Endodermal cell (in vitro differentiated cells): ENCODE measurements at regions not wholly inside any gene's neighbourhood (a gene's known extent, or its start where the extent isn't known, plus 50 kb on each side); places are given as distances from the start of the nearest gene placed in this dataset.

Source experiments
- DNase-seq: peaks from one replicate; pipeline ENCODE4 v3.0.0-alpha.2; 2017
- H3K27ac ChIP-seq: 2 replicates; pipeline ENCODE4 v1.5.1; 2013; ENCODE audit warnings: mild to moderate bottlenecking, low read depth, low read length, moderate library complexity
- H3K27me3 ChIP-seq: 2 replicates; pipeline ENCODE4 v1.6.1; 2013; ENCODE audit warnings: mild to moderate bottlenecking, low read length, moderate library complexity; ENCODE audit not compliant: insufficient read depth, control insufficient read depth, poor library complexity, severe bottlenecking
- H3K36me3 ChIP-seq: 2 replicates; pipeline ENCODE4 v1.7.0; 2013; ENCODE audit warnings: mild to moderate bottlenecking, low read length, moderate library complexity; ENCODE audit not compliant: control insufficient read depth, insufficient read depth
- H3K4me1 ChIP-seq: one replicate; pipeline ENCODE4 v1.7.0; 2013; ENCODE audit warnings: low read length; ENCODE audit not compliant: control insufficient read depth, insufficient read depth
- H3K4me3 ChIP-seq: 2 replicates; pipeline ENCODE4 v1.5.1; 2013; ENCODE audit warnings: mild to moderate bottlenecking, low read length, moderate library complexity
- H3K9ac ChIP-seq: 2 replicates; pipeline ENCODE4 v1.6.1; 2013; ENCODE audit warnings: mild to moderate bottlenecking, low read length, moderate library complexity; ENCODE audit not compliant: poor library complexity, severe bottlenecking; ENCODE audit errors: extremely low read depth
- H3K9me3 ChIP-seq: 2 replicates; pipeline ENCODE4 v1.6.1; 2013; ENCODE audit warnings: mild to moderate bottlenecking, low read length, moderate library complexity; ENCODE audit not compliant: control insufficient read depth
- H3K27ac Mint-ChIP-seq: 2 replicates; pipeline ENCODE4 v1.8.0; 2020; ENCODE audit warnings: mixed read lengths
- H3K27me3 Mint-ChIP-seq: 2 replicates; pipeline ENCODE4 v1.8.0; 2021; ENCODE audit warnings: mild to moderate bottlenecking, mixed read lengths; ENCODE audit not compliant: insufficient read depth
- H3K36me3 Mint-ChIP-seq: 2 replicates; pipeline ENCODE4 v1.8.0; 2020; ENCODE audit warnings: low read depth, mixed read lengths
- H3K4me1 Mint-ChIP-seq: 2 replicates; pipeline ENCODE4 v1.8.0; 2020; ENCODE audit warnings: mixed read lengths
- H3K4me3 Mint-ChIP-seq: 2 replicates; pipeline ENCODE4 v1.8.0; 2020; ENCODE audit warnings: mild to moderate bottlenecking, moderate library complexity, mixed read lengths
- H3K9me3 Mint-ChIP-seq: 2 replicates; pipeline ENCODE4 v1.8.0; 2020; ENCODE audit warnings: mild to moderate bottlenecking, mixed read lengths
- WGBS, 2 experiments: methylation state at CpG; one replicate each; pipeline versions ENCODE4 v1.1.5 to v1.1.7; 2013; ENCODE audit warnings: missing lambda C conversion rate in 2 of 2, mixed read lengths in 1 of 2; ENCODE audit not compliant: insufficient coverage in 1 of 2, insufficient read length in 1 of 2; 5-methylcytosine and 5-hydroxymethylcytosine counted together
- TF ChIP-seq, protein P1 (sequence below): fragments of 200-600 bp; sonication (generic); conservative IDR thresholded peaks from 2 replicates; pipeline ENCODE4 v1.5.0; 2021; ENCODE audit warnings: antibody characterized with exemption, mild to moderate bottlenecking

DNA sequence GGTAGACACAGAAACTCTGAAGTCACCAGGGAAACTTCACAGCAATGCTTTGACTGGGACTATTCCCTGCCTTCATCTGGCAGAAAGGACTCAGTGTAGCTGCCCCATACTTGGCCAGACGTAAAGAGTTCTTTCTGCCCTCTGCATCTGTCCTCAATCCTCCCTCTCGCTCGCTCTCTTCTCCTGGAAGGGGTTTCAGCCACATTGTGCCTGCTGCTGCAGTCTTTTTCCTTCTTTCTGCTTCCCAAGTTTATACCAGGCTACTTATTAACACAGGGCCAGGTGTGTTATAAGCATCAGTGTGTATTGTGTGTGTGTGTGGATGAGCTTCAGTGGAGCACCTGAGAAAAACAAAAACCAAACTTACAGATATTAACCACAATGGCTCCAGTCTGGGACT, 638.4 kb downstream of the ACTR3B start:
- Mint-ChIP-seq H3K4me1 (no peaks in the 10 kb centered on the region), H3K27me3 (no peaks in the 10 kb centered on the region), H3K9me3 (peaks cover 96% of the 10 kb centered on the region), H3K36me3 (no peaks in the 10 kb centered on the region), H3K4me3 (no peak overlapping the region), H3K27ac (no peak overlapping the region)
- no peaks in the 10 kb centered on the region for H3K4me1 ChIP-seq
- no peak overlapping the region for H3K4me3 ChIP-seq
- H3K9ac ChIP-seq: no peak overlapping the region
- no peaks in the 10 kb centered on the region for H3K36me3 ChIP-seq
- 82 to 96% methylated on average over 3 of the region's 3 CpGs for WGBS, 2 experiments
- TF ChIP-seq, protein P1, sequence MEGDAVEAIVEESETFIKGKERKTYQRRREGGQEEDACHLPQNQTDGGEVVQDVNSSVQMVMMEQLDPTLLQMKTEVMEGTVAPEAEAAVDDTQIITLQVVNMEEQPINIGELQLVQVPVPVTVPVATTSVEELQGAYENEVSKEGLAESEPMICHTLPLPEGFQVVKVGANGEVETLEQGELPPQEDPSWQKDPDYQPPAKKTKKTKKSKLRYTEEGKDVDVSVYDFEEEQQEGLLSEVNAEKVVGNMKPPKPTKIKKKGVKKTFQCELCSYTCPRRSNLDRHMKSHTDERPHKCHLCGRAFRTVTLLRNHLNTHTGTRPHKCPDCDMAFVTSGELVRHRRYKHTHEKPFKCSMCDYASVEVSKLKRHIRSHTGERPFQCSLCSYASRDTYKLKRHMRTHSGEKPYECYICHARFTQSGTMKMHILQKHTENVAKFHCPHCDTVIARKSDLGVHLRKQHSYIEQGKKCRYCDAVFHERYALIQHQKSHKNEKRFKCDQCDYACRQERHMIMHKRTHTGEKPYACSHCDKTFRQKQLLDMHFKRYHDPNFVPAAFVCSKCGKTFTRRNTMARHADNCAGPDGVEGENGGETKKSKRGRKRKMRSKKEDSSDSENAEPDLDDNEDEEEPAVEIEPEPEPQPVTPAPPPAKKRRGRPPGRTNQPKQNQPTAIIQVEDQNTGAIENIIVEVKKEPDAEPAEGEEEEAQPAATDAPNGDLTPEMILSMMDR: no peak
- H3K9me3 ChIP-seq: peaks cover 92% of the 10 kb centered on the region
- no peak for DNase-seq
- H3K27me3 ChIP-seq: no peaks in the 10 kb centered on the region
- H3K27ac ChIP-seq: no peak overlapping the region

- no peak overlapping the region for H3K27ac ChIP-seq
- no peak overlapping the region for H3K4me3 ChIP-seq
- H3K27me3 ChIP-seq: no peaks in the 10 kb centered on the region
- H3K4me3 Mint-ChIP-seq: no peak overlapping the region
- no peaks in the 10 kb centered on the region for H3K36me3 Mint-ChIP-seq
- no peak overlapping the region for H3K9ac ChIP-seq
- H3K9me3 Mint-ChIP-seq: peaks cover 96% of the 10 kb centered on the region
- H3K36me3 ChIP-seq: no peaks in the 10 kb centered on the region
- TF ChIP-seq, protein P1: no peak
- H3K4me1 Mint-ChIP-seq: no peaks in the 10 kb centered on the region
- WGBS, 2 experiments: 63 to 90% methylated on average over 1 to 2 of the region's 2 CpGs
- no peaks in the 10 kb centered on the region for H3K4me1 ChIP-seq
- no peak for DNase-seq
- no peaks in the 10 kb centered on the region for H3K27me3 Mint-ChIP-seq
- H3K27ac Mint-ChIP-seq: no peak overlapping the region
- peaks cover 92% of the 10 kb centered on the region for H3K9me3 ChIP-seq
Measured at GRCh38 chr7:153398370-153398769, 638.8 kb downstream of the ACTR3B start.

DNA sequence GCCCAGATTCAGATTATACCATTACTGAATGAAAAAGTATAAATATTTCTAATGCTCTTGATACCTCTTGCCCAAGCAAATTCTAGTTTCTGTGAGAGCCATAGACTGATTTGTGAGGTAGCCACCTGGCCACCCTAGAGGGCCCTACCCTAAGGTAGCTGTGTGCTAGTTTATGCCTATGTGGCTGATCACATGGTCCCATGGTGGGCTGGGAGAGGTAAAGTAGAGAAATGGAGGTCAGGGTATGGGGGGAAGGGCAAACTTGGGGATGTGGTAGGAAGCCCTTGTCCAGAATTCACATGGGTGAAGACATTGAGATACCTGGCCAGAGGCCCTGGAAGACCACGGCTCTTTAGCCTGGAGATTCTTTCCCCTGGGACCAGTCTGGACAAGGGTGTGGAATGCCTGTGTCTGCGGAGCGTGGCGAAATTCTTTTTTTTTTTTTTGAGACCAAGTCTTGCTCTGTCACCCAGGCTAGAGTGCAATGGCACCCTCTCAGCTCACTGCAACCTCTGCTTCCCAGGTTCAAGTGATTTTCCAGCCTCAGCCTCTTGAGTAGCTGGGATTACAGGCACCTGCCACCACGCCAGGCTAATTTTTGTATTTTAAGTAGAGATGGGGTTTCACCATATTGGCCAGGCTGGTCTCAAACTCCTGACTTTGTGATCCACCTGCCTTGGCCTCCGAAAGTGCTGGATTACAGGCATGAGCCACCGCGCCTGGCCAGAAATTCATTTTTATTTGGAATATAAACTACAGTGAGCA, 639.4 kb downstream of the ACTR3B start:
- no peaks in the 10 kb centered on the region for H3K27me3 Mint-ChIP-seq
- H3K4me1 ChIP-seq: no peaks in the 10 kb centered on the region
- H3K9ac ChIP-seq: no peak overlapping the region
- no peak overlapping the region for H3K4me3 ChIP-seq
- H3K36me3 ChIP-seq: no peaks in the 10 kb centered on the region
- H3K27me3 ChIP-seq: no peaks in the 10 kb centered on the region
- H3K9me3 Mint-ChIP-seq: peaks cover 96% of the 10 kb centered on the region
- no peak overlapping the region for H3K27ac ChIP-seq
- peaks cover 92% of the 10 kb centered on the region for H3K9me3 ChIP-seq
- DNase-seq: no peak
- 81 to 82% methylated on average over 6 to 8 of the region's 8 CpGs for WGBS, 2 experiments
- TF ChIP-seq, protein P1: no peak
- H3K4me3 Mint-ChIP-seq: no peak overlapping the region
- H3K4me1 Mint-ChIP-seq: no peaks in the 10 kb centered on the region
- no peak overlapping the region for H3K27ac Mint-ChIP-seq
- H3K36me3 Mint-ChIP-seq: no peaks in the 10 kb centered on the region
